ENCODE measurements at regions not wholly inside any gene's neighbourhood (a gene's known extent, or its start where the extent isn't known, plus 50 kb on each side); places are given as distances from the start of the nearest gene placed in this dataset.

DNA sequence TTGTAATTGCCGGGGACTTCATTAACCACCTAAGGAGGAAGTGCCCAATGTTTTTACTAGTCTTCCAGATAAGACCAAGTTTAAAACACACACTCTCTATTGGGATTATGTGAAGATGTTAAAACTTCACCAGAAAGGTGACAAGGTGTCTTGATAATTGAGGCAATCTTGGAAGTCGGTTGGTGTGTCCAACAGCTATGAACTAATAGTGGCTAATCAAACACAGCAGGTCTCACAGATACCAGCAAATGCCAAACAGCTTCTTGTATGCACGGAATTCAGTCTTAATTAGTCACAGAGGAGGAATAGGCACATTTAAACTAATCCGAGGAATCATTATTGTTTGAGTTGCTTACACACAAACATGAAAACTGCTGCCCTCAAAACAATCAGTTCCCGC lies 214.5 kb downstream of the SEC61B start:
- no peak for DNase-seq (ENCODE audit: low spot score)

GRCh38 chr9:99437145-99437544 lies 215.1 kb downstream of the SEC61B start:
- no peak for DNase-seq (ENCODE audit: low spot score)

DNA sequence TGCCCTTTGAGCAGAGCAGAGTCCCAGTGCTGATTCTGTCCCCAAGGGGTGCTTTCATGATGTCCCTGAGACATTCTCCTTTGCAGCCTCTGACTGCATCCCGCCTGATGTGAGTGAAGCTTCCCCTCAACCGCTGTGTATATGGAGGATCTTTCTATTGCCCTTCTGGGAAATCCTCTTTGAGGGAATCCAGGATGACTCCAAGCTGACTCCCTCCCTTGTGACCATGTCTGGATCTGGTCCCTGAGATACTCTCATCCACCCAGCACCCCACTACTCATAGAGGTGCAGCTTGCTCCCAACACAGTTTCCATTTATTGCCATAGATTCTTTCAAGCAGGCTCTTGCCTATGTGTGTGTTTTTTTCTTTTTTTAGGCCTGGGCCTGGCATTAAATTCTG lies 216.5 kb downstream of the SEC61B start:
- DNase-seq (ENCODE audit: low spot score), result no peak

- DNase-seq (ENCODE audit: low spot score), result no peak
These were observed 219.7 kb downstream of the SEC61B start for GRCh38 chr9:99441829-99442228.

DNA sequence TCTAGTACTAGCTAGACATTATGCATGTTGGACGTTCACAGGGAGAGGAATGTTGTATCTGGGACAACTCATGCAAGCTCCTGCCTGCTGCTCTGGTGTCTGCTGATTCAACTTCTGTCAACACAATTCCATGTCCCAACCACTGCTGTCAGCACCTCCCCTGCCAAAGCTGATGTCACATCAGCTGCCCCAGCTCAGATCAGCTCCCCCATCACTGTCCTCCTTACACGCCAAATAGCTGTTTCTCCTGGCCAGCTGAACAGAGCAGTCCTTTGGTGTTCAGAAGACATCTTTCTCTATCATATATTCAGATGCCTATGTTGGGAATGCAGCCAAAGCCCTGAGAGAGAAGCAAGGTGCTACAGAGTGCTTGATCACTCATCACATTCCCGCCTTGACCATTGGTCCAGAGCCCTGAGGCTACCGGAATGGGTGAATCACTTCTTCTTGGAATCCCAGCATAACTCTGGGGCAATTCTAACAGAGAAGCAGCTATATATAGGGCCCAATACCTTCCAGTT lies 223.3 kb downstream of the SEC61B start:
- no peak for DNase-seq (ENCODE audit: low spot score)

GRCh38 chr9:99445920-99446319 lies 223.8 kb downstream of the SEC61B start:
- DNase-seq (ENCODE audit: low spot score), result no peak

DNA sequence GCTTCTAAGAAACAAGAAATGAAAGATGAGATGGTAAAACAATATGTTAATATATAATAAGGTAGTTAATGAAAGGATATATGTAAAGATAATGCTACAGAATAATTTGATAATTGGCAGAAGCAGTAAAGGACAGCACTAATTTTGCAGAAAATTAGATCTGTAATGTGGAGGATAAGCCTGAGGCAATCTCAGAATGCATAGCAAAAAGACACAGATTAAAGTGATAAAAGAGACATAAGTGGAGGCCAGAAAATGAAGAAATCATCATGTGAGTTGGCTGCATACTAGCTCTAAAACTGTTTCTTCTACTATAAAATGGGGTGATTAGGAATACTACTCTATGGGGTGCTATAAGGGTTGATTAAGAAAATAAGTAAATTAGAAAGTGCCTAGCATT lies 225.9 kb downstream of the SEC61B start:
- no peak for DNase-seq (ENCODE audit: low spot score)

- no peak for DNase-seq (ENCODE audit: low spot score)
These were observed 227.6 kb downstream of the SEC61B start for GRCh38 chr9:99449726-99450125.

- no peak for DNase-seq (ENCODE audit: low spot score)
These were observed 229.1 kb downstream of the SEC61B start for GRCh38 chr9:99451112-99451606.

DNA sequence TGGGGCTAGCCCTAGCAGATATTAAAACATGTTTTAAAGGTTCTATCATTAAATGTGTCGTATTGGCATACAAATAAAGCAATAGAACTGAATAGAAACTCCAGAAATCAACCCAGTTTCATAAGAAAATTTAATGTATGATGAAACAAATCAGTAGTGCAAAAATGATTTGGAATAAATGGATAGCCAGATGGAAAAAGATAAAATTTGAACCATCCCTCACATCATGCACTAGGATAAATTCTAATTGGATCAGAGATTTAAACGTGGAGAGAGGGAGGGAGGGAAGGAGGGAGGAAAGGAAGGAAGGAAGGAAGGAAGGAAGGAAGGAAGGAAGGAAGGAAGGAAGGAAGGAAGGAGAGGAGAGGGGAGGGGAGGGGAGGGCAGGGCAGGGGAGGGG lies 235.3 kb downstream of the SEC61B start:
- no peak for DNase-seq (ENCODE audit: low spot score)

DNA sequence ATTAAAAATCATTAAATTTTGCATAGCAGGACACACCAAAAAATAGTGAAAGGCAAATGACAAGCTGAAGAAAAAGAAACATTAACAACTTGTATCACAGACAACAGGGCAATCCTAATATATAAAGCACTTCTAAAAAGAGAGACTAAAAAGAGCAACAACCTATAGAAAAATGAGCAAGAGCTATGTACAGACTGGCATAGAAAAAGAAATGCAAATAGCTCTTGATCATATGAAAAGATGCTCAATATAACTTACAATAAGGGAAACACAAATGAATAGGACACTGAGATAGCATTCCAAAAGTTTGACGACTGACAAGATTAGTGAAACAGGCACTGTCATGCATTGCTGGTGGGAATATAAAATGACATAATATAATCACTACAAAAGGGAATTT lies 235.9 kb downstream of the SEC61B start:
- no peak for DNase-seq (ENCODE audit: low spot score)

GRCh38 chr9:99459919-99460318 lies 237.8 kb downstream of the SEC61B start:
- no peak for DNase-seq (ENCODE audit: low spot score)

GRCh38 chr9:99463131-99463530 lies 241.0 kb downstream of the SEC61B start:
- DNase-seq (ENCODE audit: low spot score), result no peak

- DNase-seq (ENCODE audit: low spot score), result no peak
These were observed 242.5 kb downstream of the SEC61B start for GRCh38 chr9:99464568-99464967.

GRCh38 chr9:99465231-99465907 lies 243.3 kb downstream of the SEC61B start:
- DNase-seq (ENCODE audit: low spot score), result no peak

GRCh38 chr9:99466104-99466503 lies 244.0 kb downstream of the SEC61B start:
- DNase-seq (ENCODE audit: low spot score), result no peak

GRCh38 chr9:99466781-99467180 lies 244.7 kb downstream of the SEC61B start:
- no peak for DNase-seq (ENCODE audit: low spot score)

- DNase-seq (ENCODE audit: low spot score), result no peak
These were observed 249.0 kb downstream of the SEC61B start for GRCh38 chr9:99471033-99471432.

DNA sequence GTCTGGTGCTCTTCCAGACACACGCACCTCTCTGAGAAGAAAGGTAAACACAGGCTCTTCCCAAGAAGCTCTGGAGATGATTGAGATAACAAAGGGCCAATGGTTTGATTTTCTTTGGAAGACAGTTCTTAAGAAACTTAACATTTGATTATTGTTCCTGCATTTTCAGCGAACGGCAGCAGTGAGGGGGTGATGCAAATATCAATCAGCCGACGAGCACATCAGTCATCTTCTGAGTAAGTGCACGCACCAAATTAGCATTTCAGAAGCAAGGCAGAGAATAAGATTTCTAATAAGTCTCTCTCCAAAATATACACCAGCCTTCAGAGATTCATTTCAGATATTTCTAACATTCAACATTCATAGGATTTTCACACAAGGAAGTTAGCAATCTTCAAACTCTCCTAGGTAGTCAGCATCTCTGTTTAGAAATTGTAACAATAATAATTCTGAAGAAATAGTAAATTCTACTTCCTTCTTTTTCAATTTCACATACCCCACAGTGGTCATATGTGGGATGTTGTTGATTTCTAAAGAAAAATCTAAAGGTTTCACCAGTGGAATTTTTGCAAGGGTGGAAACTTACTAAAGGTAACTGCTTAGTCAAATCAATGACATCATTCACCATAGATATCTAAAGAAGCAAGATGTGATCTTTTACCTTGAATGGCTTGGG lies 250.3 kb downstream of the SEC61B start:
- DNase-seq (ENCODE audit: low spot score), result no peak

DNA sequence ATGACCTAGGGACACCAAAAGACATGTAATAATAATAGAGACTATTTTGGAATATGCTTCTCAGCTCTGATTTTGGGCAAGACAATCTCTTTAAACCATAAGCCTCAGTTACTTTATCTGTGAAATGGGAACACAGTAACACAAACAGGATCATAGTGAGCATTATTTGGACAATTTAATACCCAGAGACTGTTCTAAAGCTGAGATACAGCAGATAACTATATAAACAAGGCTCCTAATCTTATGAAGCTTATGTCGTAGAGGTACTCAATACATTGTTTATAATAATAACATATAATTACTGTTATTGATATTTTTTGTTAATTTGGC lies 250.8 kb downstream of the SEC61B start:
- DNase-seq (ENCODE audit: low spot score), result no peak

DNA sequence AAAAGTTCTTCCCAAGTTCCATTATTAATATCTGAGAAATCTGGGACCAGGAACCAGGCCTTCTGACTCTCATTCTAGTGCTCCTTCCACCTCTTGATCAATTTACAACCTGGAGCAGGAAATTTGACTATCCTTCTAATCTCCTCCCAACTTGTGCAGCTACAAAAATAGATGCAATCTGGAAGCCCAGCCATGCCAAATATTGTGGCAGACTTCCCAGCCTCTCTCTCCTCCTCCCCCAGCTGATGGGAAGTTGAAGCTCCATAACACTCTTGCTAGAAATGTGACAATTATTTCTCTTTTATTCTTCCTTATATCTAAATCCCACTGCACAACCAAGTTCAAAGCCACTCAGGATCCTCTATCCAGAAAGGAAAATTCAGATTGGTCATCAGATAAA lies 252.1 kb downstream of the SEC61B start:
- no peak for DNase-seq (ENCODE audit: low spot score)

DNA sequence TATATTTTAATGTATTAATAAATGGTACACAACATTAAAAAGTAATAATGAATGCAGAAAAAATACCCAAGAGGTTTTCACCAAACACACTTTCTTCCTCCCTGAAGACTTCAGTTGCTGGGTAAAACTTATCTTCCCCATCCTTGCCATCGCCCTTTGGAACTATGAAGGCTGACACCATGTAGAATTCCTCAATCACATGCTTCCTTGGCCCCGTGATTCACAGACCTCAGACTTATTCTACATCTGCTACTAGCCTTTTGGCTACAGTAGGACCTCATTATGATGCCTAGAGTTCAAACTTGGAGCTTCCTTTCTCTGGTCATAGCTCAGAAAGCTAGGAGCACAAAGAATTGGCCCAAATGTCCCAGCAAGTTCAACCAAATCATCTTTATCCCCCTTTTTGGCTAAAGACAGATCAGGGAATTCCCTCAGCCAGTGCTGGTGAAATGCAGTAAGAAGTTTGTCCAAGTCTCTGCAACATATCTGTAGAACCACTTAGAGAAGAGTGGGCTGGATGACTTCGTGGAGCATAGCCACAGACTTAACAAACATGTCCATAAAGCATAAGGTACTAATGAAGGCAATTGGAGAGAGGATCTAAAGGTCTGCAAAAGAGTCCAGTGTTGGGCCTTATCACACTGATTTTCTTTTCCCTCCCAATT lies 253.5 kb downstream of the SEC61B start:
- DNase-seq (ENCODE audit: low spot score), result no peak

DNA sequence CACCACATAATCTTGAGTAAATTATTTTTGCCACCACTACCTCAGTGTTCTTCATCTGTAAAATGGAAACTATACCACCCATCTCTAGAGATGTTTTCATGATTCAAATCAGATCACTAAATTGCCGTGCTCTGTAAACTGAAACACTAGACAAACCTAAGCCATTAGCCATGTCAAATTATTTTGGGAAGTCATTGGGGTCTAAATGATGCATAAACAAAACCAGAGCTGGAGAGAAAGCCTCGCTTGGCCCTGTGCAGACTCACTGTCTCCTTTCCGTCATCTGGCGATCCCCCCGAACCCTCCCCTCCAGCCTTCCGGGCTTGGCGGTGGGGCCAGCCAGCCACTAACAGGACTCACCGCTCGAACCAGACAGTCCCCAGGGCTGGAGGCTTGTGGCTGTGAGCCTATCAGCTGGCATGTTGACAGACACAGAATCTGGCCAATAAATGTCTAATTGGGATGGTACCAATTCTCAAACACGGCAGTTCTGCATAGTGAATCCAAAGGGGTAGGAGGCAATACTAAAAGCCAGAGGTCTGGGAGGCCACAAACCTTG lies 256.5 kb downstream of the SEC61B start:
- no peak for DNase-seq (ENCODE audit: low spot score)

Measured in CD4-positive, alpha-beta T cell treated with Interleukin-2 at 100 ng/mL for 4 hours (primary cell).